Epithelial cell of esophagus (primary cell): ENCODE measurements at regions not wholly inside any gene's neighbourhood (a gene's known extent, or its start where the extent isn't known, plus 50 kb on each side); places are given as distances from the start of the nearest gene placed in this dataset.

Source experiments
- DNase-seq: peaks from one replicate; pipeline ENCODE4 v3.0.0; 2010; ENCODE audit warnings: low read depth
- H3K4me3 ChIP-seq: 2 replicates; pipeline ENCODE4 v1.5.1; 2011; ENCODE audit warnings: mild to moderate bottlenecking, low read length, control low read depth
- TF ChIP-seq, protein P1 (sequence below): IDR thresholded peaks from 2 replicates; pipeline ENCODE4 v1.5.1; 2011; ENCODE audit warnings: low read depth, mild to moderate bottlenecking, low read length, control low read depth, inconsistent platforms; ENCODE audit not compliant: insufficient read depth; ENCODE audit errors: missing control alignments

DNA sequence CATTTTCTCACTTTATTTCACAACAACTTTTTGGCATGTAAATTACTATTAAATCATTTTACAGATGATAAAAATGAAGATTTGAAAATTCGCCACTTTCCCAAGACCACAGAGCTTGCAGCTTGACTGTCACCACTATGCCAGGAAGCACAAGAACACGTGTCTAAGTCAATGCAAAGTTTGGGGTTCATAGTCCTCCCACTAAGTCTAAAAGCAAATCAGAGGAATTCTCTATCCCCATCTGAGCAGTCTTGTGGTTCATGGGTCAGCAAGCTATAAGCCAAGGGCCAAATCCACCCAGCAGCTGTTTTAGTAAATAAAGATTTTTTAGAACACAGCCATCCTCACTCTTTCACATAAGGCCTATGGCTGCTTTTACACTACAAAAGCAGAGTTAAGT lies 833.3 kb upstream of the INTU start:
- TF ChIP-seq, protein P1, sequence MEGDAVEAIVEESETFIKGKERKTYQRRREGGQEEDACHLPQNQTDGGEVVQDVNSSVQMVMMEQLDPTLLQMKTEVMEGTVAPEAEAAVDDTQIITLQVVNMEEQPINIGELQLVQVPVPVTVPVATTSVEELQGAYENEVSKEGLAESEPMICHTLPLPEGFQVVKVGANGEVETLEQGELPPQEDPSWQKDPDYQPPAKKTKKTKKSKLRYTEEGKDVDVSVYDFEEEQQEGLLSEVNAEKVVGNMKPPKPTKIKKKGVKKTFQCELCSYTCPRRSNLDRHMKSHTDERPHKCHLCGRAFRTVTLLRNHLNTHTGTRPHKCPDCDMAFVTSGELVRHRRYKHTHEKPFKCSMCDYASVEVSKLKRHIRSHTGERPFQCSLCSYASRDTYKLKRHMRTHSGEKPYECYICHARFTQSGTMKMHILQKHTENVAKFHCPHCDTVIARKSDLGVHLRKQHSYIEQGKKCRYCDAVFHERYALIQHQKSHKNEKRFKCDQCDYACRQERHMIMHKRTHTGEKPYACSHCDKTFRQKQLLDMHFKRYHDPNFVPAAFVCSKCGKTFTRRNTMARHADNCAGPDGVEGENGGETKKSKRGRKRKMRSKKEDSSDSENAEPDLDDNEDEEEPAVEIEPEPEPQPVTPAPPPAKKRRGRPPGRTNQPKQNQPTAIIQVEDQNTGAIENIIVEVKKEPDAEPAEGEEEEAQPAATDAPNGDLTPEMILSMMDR, result no peak
- no peak for DNase-seq
- no peak overlapping the region for H3K4me3 ChIP-seq

DNA sequence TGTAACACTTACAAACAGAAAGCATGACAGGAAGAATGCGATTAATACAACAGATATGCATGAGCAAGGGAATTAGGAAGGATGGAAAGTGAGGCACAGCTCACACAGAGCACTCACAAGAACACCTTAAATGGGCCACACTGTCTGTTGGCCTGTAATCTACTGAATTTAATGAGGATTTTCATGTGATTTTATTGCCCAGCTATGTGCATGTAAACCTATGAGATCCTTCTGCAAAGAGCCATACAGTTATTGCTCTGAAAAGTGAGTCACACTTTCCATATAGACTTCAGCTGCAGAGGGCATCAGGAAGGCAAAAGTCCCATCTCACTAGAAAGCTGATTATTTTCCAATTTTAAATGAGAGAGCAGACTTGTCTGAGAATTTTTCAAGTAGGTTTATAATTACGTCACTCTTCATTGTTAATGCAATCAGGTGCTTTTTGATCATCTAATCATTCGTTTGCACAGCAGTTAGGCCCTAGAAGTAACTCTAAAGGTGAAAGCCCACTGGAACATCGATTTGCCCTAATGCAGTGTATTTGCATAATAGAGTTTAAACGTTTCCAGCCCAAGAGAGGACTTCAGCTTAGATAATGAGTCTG lies 832.7 kb upstream of the INTU start:
- DNase-seq, result no peak
- no peak overlapping the region for H3K4me3 ChIP-seq
- TF ChIP-seq, protein P1, result no peak

GRCh38 chr4:126800575-126801141 lies 832.1 kb upstream of the INTU start:
- no peak overlapping the region for H3K4me3 ChIP-seq
- DNase-seq, result no peak
- TF ChIP-seq, protein P1, result no peak

- TF ChIP-seq, protein P1, result no peak
- no peak overlapping the region for H3K4me3 ChIP-seq
- DNase-seq, result peak; percentile 60
Observed at GRCh38 chr4:126807132-126807531, 825.6 kb upstream of the INTU start.

DNA sequence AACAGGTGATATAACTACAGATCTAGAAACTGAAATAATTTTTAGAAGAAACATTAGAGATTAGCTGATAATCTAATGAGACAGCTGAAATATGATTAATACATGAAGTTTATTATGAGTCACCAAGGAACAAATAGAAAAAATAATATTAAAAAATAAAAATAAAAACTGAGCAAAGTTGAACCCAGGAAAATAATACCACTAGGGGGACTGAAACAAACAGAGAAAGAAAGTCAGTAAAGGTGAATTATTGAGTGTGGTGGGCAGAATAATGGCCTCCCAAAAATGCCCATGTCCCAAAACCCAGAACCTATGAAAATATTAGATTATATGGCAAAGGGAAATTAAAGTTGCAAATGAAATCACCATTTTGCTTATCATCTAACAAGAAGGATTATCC lies 820.7 kb upstream of the INTU start:
- no peak for DNase-seq
- no peak overlapping the region for H3K4me3 ChIP-seq
- TF ChIP-seq, protein P1, result no peak

DNA sequence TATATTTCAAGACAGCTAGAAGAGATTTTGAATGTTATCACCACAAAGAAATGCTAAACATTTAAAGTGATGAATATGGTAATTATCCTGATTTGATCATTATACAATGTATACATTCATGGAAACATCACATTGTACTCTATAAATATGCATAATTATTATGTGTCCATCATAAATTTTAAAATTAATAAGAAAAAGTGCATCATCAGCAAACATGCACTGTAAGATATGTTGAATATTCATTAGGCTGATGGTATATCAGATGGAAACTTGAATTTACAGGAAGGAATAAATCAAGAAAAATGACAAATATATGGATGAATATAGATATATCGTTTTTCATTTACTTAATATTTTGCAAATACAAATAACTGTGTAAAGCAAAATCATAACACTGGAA lies 812.1 kb upstream of the INTU start:
- TF ChIP-seq, protein P1, result no peak
- H3K4me3 ChIP-seq, result no peak overlapping the region
- DNase-seq, result no peak

- H3K4me3 ChIP-seq, result no peak overlapping the region
- DNase-seq, result no peak
- TF ChIP-seq, protein P1, result no peak
Observed at GRCh38 chr4:126821152-126821551, 811.6 kb upstream of the INTU start.
